ENCODE measurements at regions not wholly inside any gene's neighbourhood (a gene's known extent, or its start where the extent isn't known, plus 50 kb on each side); places are given as distances from the start of the nearest gene placed in this dataset.
"Not testable (repeated sequence)": the region's sequence is repeated elsewhere in the genome, so short reads cannot be mapped to it uniquely, and the experiment has no call there.

DNA sequence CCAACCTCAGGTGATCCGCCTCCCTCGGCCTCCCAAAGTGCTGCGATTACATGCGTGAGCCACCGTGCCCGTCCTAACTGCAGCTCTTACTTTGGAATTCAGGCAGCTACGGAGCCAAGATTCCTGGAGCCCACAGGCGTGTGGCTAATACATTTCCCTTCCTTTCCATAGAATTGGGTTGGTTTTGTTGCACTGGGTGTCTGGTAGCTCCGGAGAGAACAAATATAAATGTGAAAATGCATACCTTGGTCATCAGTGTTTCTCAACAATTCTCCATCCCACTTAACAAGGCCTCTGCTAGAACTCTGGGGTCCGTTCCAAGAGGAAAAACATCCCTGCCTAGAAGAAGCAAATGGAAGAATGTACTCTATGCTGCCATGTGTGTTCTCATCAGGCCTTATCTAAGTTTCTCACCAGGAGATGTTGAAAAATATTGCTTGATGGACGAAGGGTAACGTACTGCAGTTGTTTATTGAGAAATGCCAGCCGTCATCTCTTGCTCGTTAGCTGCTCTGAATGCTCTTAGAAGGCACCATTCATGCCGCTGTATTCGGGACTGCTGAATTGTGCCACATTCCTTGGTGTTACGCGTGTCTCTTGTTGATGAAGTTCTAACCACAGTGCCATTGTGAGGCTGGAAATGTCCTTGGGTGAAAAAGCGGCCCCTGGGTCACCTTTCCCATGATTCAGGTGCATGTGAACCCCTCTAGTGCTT, 50.5 kb upstream of the CD99 start:
- Mint-ChIP-seq H3K27ac (no peak overlapping the region), H3K4me3 (no peak overlapping the region), H3K9me3 (ENCODE audit: insufficient read depth) (no peaks in the 10 kb centered on the region), H3K4me1 (ENCODE audit: low read depth) (peaks cover 44% of the 10 kb centered on the region), H3K36me3 (ENCODE audit: low read depth) (peaks cover 42% of the 10 kb centered on the region), H3K27me3 (ENCODE audit: low read depth) (no peaks in the 10 kb centered on the region)
- POLR2A ChIA-PET: no interaction called here
- peak; percentile 13 for DNase-seq
- ATAC-seq: no peak
- CTCF ChIA-PET: no interaction called here

DNA sequence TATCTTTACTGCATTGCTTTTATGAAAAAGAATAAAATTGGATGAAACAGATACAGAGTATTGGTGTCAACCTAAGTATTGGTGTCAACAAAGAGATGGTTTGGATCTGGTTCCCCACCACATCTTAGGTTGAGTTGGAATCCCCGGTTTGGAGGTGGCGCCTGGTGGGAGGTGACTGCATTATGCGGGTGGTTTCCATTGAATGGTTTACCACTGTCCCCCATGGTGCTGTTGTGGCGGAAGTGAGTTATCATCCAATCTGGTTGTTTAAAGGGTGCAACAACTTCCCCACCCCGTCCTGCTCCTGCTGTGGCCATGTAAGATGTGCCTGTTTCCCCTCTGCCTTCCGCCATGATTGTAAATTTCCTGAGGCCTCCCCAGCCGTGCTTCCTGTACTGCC, 52.8 kb upstream of the CD99 start:
- Mint-ChIP-seq H3K4me1 (ENCODE audit: low read depth) (peaks cover 43% of the 10 kb centered on the region), H3K9me3 (ENCODE audit: insufficient read depth) (no peaks in the 10 kb centered on the region), H3K27ac (peak overlapping the region; percentile 81), H3K4me3 (peak overlapping the region; percentile 31), H3K27me3 (ENCODE audit: low read depth) (no peaks in the 10 kb centered on the region), H3K36me3 (ENCODE audit: low read depth) (peaks cover 44% of the 10 kb centered on the region)
- ChIA-PET CTCF (no interaction called here), POLR2A (no interaction called here)
- DNase-seq (peak; percentile 80), ATAC-seq (peak; percentile 82)

DNA sequence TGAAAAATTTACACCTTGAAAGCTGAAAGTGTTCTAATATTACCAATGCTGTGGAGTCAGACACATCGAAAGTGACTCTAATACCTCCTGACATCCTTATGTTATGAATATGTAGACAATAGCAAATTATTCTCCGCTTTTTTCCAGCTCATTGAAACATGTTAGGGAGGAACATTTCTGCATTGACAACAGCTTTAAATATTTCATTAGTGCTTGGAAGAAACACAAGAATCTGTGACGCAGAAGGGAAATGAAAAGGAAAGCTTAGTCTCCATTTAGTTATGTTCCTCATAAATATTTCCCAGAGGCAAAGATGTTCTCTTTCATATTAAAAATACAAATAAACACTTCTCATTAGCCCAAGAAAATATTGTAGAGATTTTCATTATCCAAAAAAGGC, 55.8 kb upstream of the CD99 start:
- Mint-ChIP-seq H3K9me3 (ENCODE audit: insufficient read depth) (peaks cover 23% of the 10 kb centered on the region), H3K27ac (no peak overlapping the region), H3K36me3 (ENCODE audit: low read depth) (peaks cover 58% of the 10 kb centered on the region), H3K27me3 (ENCODE audit: low read depth) (no peaks in the 10 kb centered on the region), H3K4me3 (no peak overlapping the region), H3K4me1 (ENCODE audit: low read depth) (peaks cover 50% of the 10 kb centered on the region)
- ChIA-PET POLR2A (no interaction called here), CTCF (no interaction called here)
- ATAC-seq (no peak), DNase-seq (no peak)

DNA sequence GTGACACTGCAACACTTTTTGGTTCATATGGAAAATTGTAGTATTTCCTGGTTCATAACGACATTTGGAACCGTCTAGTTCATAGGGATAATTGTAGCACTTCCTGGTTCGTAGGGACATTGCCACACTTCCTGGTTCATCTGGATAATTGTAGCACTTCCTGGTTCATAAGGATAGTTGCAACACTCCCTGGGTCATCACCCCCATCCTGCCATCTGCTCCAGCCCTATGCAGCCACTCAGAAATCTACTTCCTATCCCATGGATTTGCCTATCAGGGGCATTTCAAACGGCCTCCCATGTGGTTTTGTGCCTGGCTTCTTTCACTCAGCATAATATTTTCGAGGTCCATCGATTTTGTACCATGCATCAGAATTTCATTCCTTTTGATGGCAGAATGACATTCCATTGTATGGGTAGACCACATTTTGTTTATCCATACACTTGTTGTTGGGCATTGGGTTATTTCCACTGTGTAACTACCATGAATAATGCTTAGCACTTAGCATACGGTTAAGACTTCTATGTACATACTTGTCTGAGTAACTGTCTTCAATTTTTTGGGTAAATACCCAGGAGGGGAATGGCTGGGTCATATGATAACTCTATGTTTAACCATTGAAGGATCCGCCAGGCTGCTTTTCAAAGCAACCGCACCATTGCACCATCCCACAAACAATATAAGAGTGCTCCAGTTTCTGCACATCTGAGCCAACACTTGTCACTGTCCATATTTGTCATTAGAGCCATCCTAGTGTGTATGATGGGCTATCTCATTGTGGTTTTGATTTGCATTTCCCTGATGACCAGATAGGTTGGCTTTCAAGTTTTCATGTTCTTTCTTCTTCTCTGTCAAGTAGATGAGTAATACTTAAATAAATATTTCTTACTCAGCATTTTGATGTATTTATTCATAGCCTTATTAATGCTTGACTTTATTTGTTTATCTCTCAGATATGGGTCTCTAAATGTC, 58.3 kb upstream of the CD99 start:
- H3K9me3 Mint-ChIP-seq (ENCODE audit: insufficient read depth): peaks cover 41% of the 10 kb centered on the region
- peak; percentile 18 for DNase-seq
- POLR2A ChIA-PET: no interaction called here
- peak overlapping the region; percentile 66 for H3K27ac Mint-ChIP-seq
- no peaks in the 10 kb centered on the region for H3K27me3 Mint-ChIP-seq (ENCODE audit: low read depth)
- no peak for ATAC-seq
- CTCF ChIA-PET: no interaction called here
- H3K36me3 Mint-ChIP-seq (ENCODE audit: low read depth): peaks cover 63% of the 10 kb centered on the region
- H3K4me3 Mint-ChIP-seq: no peak overlapping the region
- H3K4me1 Mint-ChIP-seq (ENCODE audit: low read depth): peaks cover 56% of the 10 kb centered on the region

DNA sequence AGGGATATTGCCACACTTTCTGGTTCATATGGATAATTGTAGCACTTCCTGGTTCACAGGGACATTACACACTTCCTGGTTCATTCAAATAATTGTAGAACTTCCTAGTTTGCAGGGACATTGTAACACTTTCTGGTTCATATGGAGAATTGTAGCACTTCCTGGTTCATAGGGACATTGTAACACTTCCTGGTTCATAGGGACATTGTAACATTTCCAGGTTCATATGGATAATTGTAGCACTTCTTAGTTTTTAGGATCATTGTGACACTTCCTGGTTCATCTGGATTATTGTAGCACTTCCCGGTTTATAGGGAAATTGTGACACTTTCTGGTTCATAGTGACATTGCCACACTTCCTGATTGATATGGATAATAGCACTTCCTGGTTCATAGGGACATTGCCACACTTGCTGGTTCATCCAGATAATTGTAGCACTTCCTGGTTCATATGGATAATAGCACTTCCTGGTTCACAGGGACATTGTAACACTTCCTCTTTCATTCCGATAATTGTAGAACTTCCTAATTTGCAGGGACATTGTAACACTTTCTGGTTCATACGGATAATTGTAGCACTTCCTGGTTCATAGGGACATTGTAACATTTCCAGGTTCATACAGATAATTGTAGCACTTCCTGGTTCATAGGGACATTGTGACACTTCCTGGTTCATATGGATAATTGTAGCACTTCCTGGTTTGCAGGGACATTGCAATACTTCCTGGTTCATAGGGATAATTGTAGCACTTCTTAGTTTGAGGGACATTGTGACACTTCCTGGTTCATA, 59.2 kb upstream of the CD99 start:
- CTCF ChIA-PET: no interaction called here
- Mint-ChIP-seq H3K4me3 (no peak overlapping the region), H3K27ac (peak overlapping the region; percentile 96), H3K4me1 (ENCODE audit: low read depth) (peaks cover 60% of the 10 kb centered on the region), H3K9me3 (ENCODE audit: insufficient read depth) (peaks cover 41% of the 10 kb centered on the region), H3K36me3 (ENCODE audit: low read depth) (peaks cover 66% of the 10 kb centered on the region), H3K27me3 (ENCODE audit: low read depth) (no peaks in the 10 kb centered on the region)
- no peak for ATAC-seq
- DNase-seq: peak; percentile 7
- POLR2A ChIA-PET: no interaction called here

DNA sequence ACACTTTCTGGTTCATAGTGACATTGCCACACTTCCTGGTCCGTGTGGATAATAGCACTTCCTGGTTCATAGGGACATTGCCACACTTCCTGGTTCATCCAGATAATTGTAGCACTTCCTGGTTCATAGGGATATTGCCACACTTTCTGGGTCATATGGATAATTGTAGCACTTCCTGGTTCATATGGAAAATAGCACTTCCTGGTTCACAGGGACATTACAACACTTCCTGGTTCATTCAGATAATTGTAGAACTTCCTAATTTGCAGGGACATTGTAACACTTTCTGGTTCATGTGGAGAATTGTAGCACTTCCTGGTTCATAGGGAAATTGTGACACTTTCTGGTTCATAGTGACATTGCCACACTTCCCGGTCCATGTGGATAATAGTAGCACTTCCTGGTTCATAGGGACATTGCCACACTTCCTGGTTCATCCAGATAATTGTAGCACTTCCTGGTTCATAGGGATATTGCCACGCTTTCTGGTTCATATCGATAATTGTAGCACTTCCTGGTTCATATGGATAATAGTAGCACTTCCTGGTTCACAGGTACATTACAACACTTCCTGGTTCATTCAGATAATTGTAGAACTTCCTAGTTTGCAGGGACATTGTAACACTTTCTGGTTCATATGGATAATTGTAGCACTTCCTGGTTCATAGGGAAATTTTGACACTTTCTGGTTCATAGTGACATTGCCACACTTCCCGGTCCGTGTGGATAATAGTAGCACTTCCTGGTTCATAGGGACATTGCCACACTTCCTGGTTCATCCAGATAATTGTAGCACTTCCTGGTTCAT, 60.0 kb upstream of the CD99 start:
- peak; percentile 31 for DNase-seq
- POLR2A ChIA-PET; ATAC-seq; CTCF ChIA-PET; H3K4me3 Mint-ChIP-seq; H3K27me3 Mint-ChIP-seq (ENCODE audit: low read depth): not testable (repeated sequence)
- peak overlapping the region; percentile 96 for H3K27ac Mint-ChIP-seq
- peaks cover 41% of the 10 kb centered on the region for H3K9me3 Mint-ChIP-seq (ENCODE audit: insufficient read depth)
- peaks cover 60% of the 10 kb centered on the region for H3K4me1 Mint-ChIP-seq (ENCODE audit: low read depth)
- H3K36me3 Mint-ChIP-seq (ENCODE audit: low read depth): peaks cover 71% of the 10 kb centered on the region

DNA sequence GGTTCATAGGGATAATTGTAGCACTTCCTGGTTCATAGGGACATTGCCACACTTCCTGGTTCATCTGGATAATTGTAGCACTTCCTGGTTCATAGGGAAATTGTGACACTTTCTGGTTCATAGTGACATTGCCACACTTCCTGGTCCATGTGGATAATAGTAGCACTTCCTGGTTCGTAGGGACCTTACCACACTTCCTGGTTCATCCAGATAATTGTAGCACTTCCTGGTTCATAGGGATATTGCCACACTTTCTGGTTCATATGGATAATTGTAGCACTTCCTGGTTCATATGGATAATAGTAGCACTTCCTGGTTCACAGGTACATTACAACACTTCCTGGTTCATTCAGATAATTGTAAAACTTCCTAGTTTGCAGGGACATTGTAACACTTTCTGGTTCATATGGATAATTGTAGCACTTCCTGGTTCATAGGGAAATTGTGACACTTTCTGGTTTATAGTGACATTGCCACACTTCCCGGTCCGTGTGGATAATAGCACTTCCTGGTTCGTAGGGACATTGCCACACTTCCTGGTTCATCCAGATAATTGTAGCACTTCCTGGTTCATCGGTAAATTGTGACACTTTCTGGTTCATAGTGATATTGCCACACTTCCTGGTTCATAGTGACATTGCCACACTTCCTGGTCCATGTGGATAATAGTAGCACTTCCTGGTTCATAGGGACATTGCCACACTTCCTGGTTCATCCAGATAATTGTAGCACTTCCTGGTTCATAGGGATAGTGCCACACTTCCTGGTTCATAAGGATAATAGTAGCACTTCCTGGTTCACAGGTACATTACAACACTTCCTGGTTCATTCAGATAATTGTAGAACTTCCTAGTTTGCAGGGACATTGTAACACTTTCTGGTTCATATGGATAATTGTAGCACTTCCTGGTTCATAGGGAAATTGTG, 60.8 kb upstream of the CD99 start:
- peak overlapping the region; percentile 96 for H3K27ac Mint-ChIP-seq
- ATAC-seq; H3K27me3 Mint-ChIP-seq (ENCODE audit: low read depth); POLR2A ChIA-PET; CTCF ChIA-PET: not testable (repeated sequence)
- peak; percentile 55 for DNase-seq
- H3K4me3 Mint-ChIP-seq: peak overlapping the region; percentile 10
- peaks cover 76% of the 10 kb centered on the region for H3K36me3 Mint-ChIP-seq (ENCODE audit: low read depth)
- peaks cover 41% of the 10 kb centered on the region for H3K9me3 Mint-ChIP-seq (ENCODE audit: insufficient read depth)
- peaks cover 60% of the 10 kb centered on the region for H3K4me1 Mint-ChIP-seq (ENCODE audit: low read depth)

DNA sequence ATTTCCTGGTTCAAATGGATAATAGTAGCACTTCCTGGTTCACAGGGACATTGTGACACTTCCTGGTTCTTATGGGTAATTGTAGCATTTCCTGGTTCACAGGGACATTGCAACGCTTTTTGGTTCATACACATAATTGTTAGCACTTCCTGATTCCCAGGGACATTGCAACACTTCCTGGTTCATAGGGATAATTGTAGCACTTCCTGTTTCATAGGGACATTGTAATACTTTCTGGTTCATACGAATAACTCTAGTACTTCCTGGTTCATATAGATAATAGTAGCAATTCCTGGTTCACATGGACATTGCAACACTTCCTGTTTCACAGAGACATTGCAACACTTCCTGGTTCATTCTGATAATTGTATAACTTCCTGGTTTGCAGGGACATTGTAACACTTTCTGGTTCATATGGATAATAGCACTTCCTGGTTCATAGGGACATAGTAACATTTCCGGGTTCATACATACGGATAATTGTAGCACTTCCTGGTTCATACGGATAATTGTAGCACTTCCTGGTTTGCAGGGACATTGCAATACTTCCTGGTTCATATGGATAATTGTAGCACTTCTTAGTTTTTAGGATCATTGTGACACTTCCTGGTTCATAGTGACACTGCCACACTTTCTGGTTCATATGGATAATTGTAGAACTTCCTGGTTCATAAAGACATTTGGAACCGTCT, 61.6 kb upstream of the CD99 start:
- DNase-seq (peak; percentile 22), ATAC-seq (peak; percentile 10)
- POLR2A ChIA-PET: no interaction called here
- H3K27me3 Mint-ChIP-seq (ENCODE audit: low read depth): no peaks in the 10 kb centered on the region
- peaks cover 84% of the 10 kb centered on the region for H3K36me3 Mint-ChIP-seq (ENCODE audit: low read depth)
- peaks cover 41% of the 10 kb centered on the region for H3K9me3 Mint-ChIP-seq (ENCODE audit: insufficient read depth)
- no peak overlapping the region for H3K4me3 Mint-ChIP-seq
- H3K4me1 Mint-ChIP-seq (ENCODE audit: low read depth): peaks cover 60% of the 10 kb centered on the region
- H3K27ac Mint-ChIP-seq: peak overlapping the region; percentile 96
- CTCF ChIA-PET: no interaction called here

DNA sequence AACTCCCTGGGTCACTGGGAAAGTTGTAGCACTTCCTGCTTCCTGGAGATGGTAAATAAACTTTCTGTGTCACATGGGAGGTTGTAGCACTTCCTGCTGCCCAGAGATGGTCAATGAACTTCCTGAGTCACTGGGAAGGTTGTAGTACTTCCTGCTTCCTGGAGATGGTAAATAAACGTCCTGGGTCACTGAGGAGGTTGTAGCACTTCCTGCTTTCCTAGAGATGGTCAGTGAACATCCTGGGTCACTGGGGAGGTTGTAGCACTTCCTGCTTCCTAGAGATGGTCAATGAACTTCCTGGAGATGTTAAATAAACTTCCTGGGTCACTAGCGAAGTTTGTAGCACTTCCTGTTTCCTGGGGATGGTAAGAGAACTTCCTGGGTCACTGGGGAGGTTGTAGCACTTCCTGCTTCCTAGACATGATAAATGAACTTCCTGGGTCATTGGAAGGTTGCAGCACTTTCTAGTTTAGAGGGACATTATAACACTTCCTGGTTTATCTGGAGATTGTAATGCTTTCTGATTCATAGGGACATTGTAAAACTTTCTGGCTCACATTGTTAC, 62.3 kb upstream of the CD99 start:
- H3K9me3 Mint-ChIP-seq (ENCODE audit: insufficient read depth): peaks cover 41% of the 10 kb centered on the region
- DNase-seq (peak; percentile 52), ATAC-seq (peak; percentile 49)
- peaks cover 56% of the 10 kb centered on the region for H3K4me1 Mint-ChIP-seq (ENCODE audit: low read depth)
- no peak overlapping the region for H3K4me3 Mint-ChIP-seq
- H3K27me3 Mint-ChIP-seq (ENCODE audit: low read depth): no peaks in the 10 kb centered on the region
- H3K27ac Mint-ChIP-seq: peak overlapping the region; percentile 96
- H3K36me3 Mint-ChIP-seq (ENCODE audit: low read depth): peaks cover 85% of the 10 kb centered on the region
- POLR2A ChIA-PET: no interaction called here
- CTCF ChIA-PET: no interaction called here

DNA sequence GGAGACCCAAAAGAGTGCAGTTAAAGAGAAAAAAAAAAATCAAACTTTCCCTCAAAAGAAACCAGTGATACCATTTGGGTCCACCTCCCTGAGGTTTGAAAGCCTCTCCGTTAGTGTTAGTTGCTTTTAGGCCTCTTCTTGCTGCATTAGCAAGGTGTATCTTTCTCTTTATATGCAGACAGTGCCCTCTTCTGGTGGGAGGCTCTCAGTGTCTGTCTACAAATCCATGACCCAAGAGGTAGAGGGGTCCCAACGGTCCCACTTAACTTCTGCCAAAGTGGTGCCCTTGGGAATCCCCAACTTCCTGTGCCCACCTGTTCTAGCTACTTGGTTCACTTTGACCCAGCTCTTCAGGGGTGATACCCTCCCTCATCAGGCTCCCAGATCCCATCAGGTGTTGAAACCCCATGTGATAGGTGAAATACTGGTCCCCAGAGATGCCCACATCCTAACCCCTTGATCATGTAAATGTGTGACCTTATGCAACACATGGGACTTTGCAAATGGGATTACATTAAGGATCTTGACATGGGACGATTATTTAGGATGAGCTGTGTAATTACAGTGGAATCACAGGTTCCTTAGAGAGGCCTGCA, 63.7 kb upstream of the CD99 start:
- H3K27ac Mint-ChIP-seq: peak overlapping the region; percentile 56
- H3K27me3 Mint-ChIP-seq (ENCODE audit: low read depth): no peaks in the 10 kb centered on the region
- peaks cover 52% of the 10 kb centered on the region for H3K4me1 Mint-ChIP-seq (ENCODE audit: low read depth)
- ChIA-PET CTCF (no interaction called here), POLR2A (no interaction called here)
- DNase-seq (peak; percentile 69), ATAC-seq (peak; percentile 62)
- peaks cover 35% of the 10 kb centered on the region for H3K9me3 Mint-ChIP-seq (ENCODE audit: insufficient read depth)
- no peak overlapping the region for H3K4me3 Mint-ChIP-seq
- H3K36me3 Mint-ChIP-seq (ENCODE audit: low read depth): peaks cover 90% of the 10 kb centered on the region

All from activated CD8-positive, alpha-beta T cell treated with anti-CD3 and anti-CD28 coated beads, Interleukin-2, amount 10 ng/mL, durations not matched to agents 7 days and 5 days (primary cell).